ENCODE measurements at regions not wholly inside any gene's neighbourhood (a gene's known extent, or its start where the extent isn't known, plus 50 kb on each side); places are given as distances from the start of the nearest gene placed in this dataset.

- no peak overlapping the region for H3K4me3 ChIP-seq (ENCODE audit: low read depth, low read length)
- H3K9me3 ChIP-seq (ENCODE audit: severe bottlenecking): no peaks in the 10 kb centered on the region
- no peaks in the 10 kb centered on the region for H3K27me3 ChIP-seq (ENCODE audit: insufficient read depth, low read depth, severe bottlenecking)
- H3K36me3 ChIP-seq: no peaks in the 10 kb centered on the region
- no peak overlapping the region for H3K27ac ChIP-seq
- DNase-seq: no peak
- TF ChIP-seq CTCF (IDR thresholded peaks at IDR 0.05; ENCODE audit: low read depth, low read length): no peak
Measured at GRCh38 chr12:83320350-83320749, 633.6 kb downstream of the TMTC2 start.

DNA sequence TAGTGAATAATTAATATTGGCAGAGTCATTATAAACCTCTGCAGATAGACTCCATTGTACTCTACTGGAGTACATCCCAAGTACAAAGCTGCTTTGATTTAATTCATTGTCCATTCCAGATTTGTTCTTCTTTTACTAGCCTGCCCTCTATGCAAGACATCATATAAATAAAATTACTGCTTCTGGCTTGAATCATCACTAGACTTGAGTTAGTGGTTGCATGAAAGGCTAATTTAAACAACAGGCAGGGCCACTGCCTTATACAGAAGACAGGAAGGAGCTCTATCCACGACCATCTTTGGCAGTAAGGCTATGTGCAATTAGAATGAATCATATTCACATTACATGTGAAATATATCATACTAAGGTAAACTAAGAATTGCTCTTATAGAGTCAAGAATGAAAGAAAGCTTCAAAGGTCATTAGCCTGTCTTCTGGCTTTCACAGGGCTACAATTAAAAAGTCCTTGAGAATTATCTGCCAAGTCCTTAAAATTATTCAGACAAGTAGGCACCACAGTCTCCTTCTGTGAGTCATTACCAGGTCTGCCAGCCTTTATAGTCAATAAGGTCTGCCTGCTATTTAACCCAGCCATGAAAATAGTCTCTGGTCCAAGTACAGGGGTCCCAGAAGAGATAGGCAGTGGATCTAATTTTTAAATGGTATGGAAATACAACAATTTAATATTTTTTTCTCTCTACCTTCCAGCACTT is 631.8 kb downstream of the TMTC2 start:
- TF ChIP-seq CTCF (IDR thresholded peaks at IDR 0.05; ENCODE audit: low read depth, low read length): no peak
- H3K9me3 ChIP-seq (ENCODE audit: severe bottlenecking): no peaks in the 10 kb centered on the region
- no peaks in the 10 kb centered on the region for H3K27me3 ChIP-seq (ENCODE audit: insufficient read depth, low read depth, severe bottlenecking)
- H3K27ac ChIP-seq: no peak overlapping the region
- no peak overlapping the region for H3K4me3 ChIP-seq (ENCODE audit: low read depth, low read length)
- no peak for DNase-seq
- H3K36me3 ChIP-seq: no peaks in the 10 kb centered on the region

GRCh38 chr12:83317595-83317994 is 630.9 kb downstream of the TMTC2 start:
- Histone ChIP-seq H3K36me3 (no peaks in the 10 kb centered on the region), H3K9me3 (ENCODE audit: severe bottlenecking) (no peaks in the 10 kb centered on the region), H3K27me3 (ENCODE audit: insufficient read depth, low read depth, severe bottlenecking) (no peaks in the 10 kb centered on the region), H3K4me3 (ENCODE audit: low read depth, low read length) (no peak overlapping the region), H3K27ac (no peak overlapping the region)
- no peak for DNase-seq
- no peak for TF ChIP-seq CTCF (IDR thresholded peaks at IDR 0.05; ENCODE audit: low read depth, low read length)

GRCh38 chr12:83313827-83314226 is 627.1 kb downstream of the TMTC2 start:
- no peaks in the 10 kb centered on the region for H3K9me3 ChIP-seq (ENCODE audit: severe bottlenecking)
- H3K27ac ChIP-seq: no peak overlapping the region
- H3K27me3 ChIP-seq (ENCODE audit: insufficient read depth, low read depth, severe bottlenecking): no peaks in the 10 kb centered on the region
- TF ChIP-seq CTCF (IDR thresholded peaks at IDR 0.05; ENCODE audit: low read depth, low read length): no peak
- no peak for DNase-seq
- no peak overlapping the region for H3K4me3 ChIP-seq (ENCODE audit: low read depth, low read length)
- H3K36me3 ChIP-seq: no peaks in the 10 kb centered on the region

GRCh38 chr12:83313322-83313721 is 626.6 kb downstream of the TMTC2 start:
- Histone ChIP-seq H3K9me3 (ENCODE audit: severe bottlenecking) (no peaks in the 10 kb centered on the region), H3K4me3 (ENCODE audit: low read depth, low read length) (no peak overlapping the region), H3K36me3 (no peaks in the 10 kb centered on the region), H3K27me3 (ENCODE audit: insufficient read depth, low read depth, severe bottlenecking) (no peaks in the 10 kb centered on the region), H3K27ac (no peak overlapping the region)
- DNase-seq: no peak
- no peak for TF ChIP-seq CTCF (IDR thresholded peaks at IDR 0.05; ENCODE audit: low read depth, low read length)

GRCh38 chr12:83276904-83277303 is 590.2 kb downstream of the TMTC2 start:
- no peaks in the 10 kb centered on the region for H3K36me3 ChIP-seq
- DNase-seq: no peak
- H3K27ac ChIP-seq: no peak overlapping the region
- no peaks in the 10 kb centered on the region for H3K27me3 ChIP-seq (ENCODE audit: insufficient read depth, low read depth, severe bottlenecking)
- TF ChIP-seq CTCF (IDR thresholded peaks at IDR 0.05; ENCODE audit: low read depth, low read length): no peak
- H3K4me3 ChIP-seq (ENCODE audit: low read depth, low read length): no peak overlapping the region
- H3K9me3 ChIP-seq (ENCODE audit: severe bottlenecking): no peaks in the 10 kb centered on the region

Data from WERI-Rb-1 (cell line).